Keratinocyte (primary cell): ENCODE measurements at regions not wholly inside any gene's neighbourhood (a gene's known extent, or its start where the extent isn't known, plus 50 kb on each side); places are given as distances from the start of the nearest gene placed in this dataset.

ENCODE experiments used
- DNase-seq: peaks from one replicate; pipeline ENCODE4 v3.0.0-alpha.2; 2011; ENCODE audit warnings: low read depth, missing footprints, low spot score
- FAIRE-seq: peaks from 2 replicates; lab custom pipeline; 2011; peaks lifted over from hg19 to GRCh38; lab: Jason Lieb, UNC
- H2AFZ ChIP-seq: 2 replicates; pipeline ENCODE4 v1.6.0; 2012; ENCODE audit warnings: low read length, control low read depth, inconsistent platforms; ENCODE audit not compliant: control insufficient read depth
- H3K27ac ChIP-seq: 2 replicates; pipeline ENCODE4 v1.5.1; 2011; ENCODE audit warnings: low read length; ENCODE audit not compliant: control insufficient read depth, insufficient read depth
- H3K27me3 ChIP-seq: 3 replicates; pipeline ENCODE4 v1.6.0; 2011; ENCODE audit warnings: low read length; ENCODE audit not compliant: control insufficient read depth, insufficient read depth; ENCODE audit errors: extremely low read depth
- H3K36me3 ChIP-seq, 2 experiments: 2 replicates in 1 of 2; 3 replicates in 1 of 2; pipeline ENCODE4 v1.5.1; 2011; ENCODE audit warnings: low read length in 2 of 2, mild to moderate bottlenecking in 1 of 2; ENCODE audit not compliant: control insufficient read depth in 2 of 2, insufficient read depth in 2 of 2; ENCODE audit errors: extremely low read depth in 1 of 2
- H3K4me1 ChIP-seq: 3 replicates; pipeline ENCODE4 v1.5.1; 2011; ENCODE audit warnings: low read length; ENCODE audit not compliant: control insufficient read depth, insufficient read depth; ENCODE audit errors: extremely low read depth
- H3K4me2 ChIP-seq: 3 replicates; pipeline ENCODE4 v1.6.0; 2011; ENCODE audit warnings: low read depth, low read length; ENCODE audit not compliant: control insufficient read depth, insufficient read depth; ENCODE audit errors: extremely low read depth
- H3K4me3 ChIP-seq, 3 experiments: fragments of 200-600 bp in 1 of 3; sonication (generic) in 1 of 3; 2 replicates in 2 of 3; 3 replicates in 1 of 3; pipeline ENCODE4 v1.5.1; 2011 to 2016; ENCODE audit warnings: low read length in 3 of 3, mild to moderate bottlenecking in 3 of 3, control low read depth in 2 of 3, inconsistent platforms in 1 of 3, low read depth in 1 of 3, mixed read lengths in 1 of 3, mixed run types in 1 of 3, moderate library complexity in 1 of 3; ENCODE audit not compliant: control insufficient read depth in 2 of 3, insufficient read depth in 2 of 3; ENCODE audit errors: extremely low read depth in 1 of 3
- H3K79me2 ChIP-seq: 2 replicates; pipeline ENCODE4 v1.6.0; 2012; ENCODE audit warnings: low read length; ENCODE audit not compliant: control insufficient read depth, insufficient read depth
- H3K9ac ChIP-seq: 3 replicates; pipeline ENCODE4 v1.6.0; 2011; ENCODE audit warnings: low read length; ENCODE audit not compliant: control insufficient read depth, insufficient read depth; ENCODE audit errors: extremely low read depth
- H3K9me1 ChIP-seq: 3 replicates; pipeline ENCODE4 v1.6.0; 2011; ENCODE audit warnings: low read length; ENCODE audit not compliant: control insufficient read depth, insufficient read depth; ENCODE audit errors: extremely low read depth
- H3K9me3 ChIP-seq: 2 replicates; pipeline ENCODE4 v1.5.1; 2012; ENCODE audit warnings: low read depth, low read length; ENCODE audit not compliant: control insufficient read depth
- H4K20me1 ChIP-seq: 3 replicates; pipeline ENCODE4 v1.6.0; 2011; ENCODE audit warnings: low read length; ENCODE audit not compliant: control insufficient read depth, insufficient read depth; ENCODE audit errors: extremely low read depth
- EZH2 ChIP-seq: IDR thresholded peaks from one replicate; pipeline ENCODE4 v1.6.1; 2012; ENCODE audit warnings: inconsistent platforms, mild to moderate bottlenecking, low read length, moderate library complexity
- dilution Hi-C: fragments of 300-500 bp; cut with MboI; formaldehyde crosslinking; loops from one replicate; pipeline ENCODE4 v1.7.0; 2020; ENCODE audit warnings: low sequenced_read_pairs; ENCODE audit not compliant: extremely low pct_ligation_motif_present
- TF ChIP-seq, protein P1 (sequence below), 3 experiments: IDR thresholded peaks in 1 of 3; conservative IDR thresholded peaks in 1 of 3; optimal IDR thresholded peaks in 1 of 3; 2 replicates in 2 of 3; 3 replicates in 1 of 3; pipeline versions ENCODE3 to v1.5.1; 2011; ENCODE audit warnings: low read length in 3 of 3, mild to moderate bottlenecking in 3 of 3, moderate library complexity in 2 of 3, control low read depth in 1 of 3, inconsistent platforms in 1 of 3; ENCODE audit not compliant: insufficient read depth in 2 of 3; ENCODE audit errors: extremely low read depth in 1 of 3

DNA sequence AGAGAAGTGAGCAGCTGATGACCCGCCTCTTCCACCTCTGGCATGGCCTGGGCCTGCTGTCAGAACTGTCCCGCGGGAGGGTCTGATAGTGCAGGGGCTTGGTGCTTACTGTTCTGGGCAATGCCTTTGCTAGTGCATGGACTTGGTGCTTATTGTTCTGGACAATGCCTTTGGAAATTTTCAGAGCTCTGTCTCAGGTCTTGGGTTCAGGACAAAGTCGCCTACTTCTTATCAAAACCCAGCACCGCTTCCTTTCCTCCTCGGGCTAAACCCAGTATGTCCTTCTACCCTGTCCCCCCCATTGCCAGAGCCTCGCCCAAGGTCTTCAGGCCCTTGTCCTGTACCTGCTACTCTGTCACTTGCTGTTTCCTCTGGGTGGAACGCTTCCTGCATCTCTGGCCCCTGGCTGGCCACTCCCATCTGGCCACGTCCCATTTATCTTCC is 149.6 kb downstream of the ACKR3 start:
- Histone ChIP-seq H3K9me1 (no peaks in the 10 kb centered on the region), H2AFZ (no peak overlapping the region), H3K9me3 (no peaks in the 10 kb centered on the region), H3K4me3 (no peak overlapping the region), H3K27me3 (no peaks in the 10 kb centered on the region), H3K4me2 (no peak overlapping the region), H3K27ac (no peak overlapping the region), H3K36me3 (no peaks in the 10 kb centered on the region), H3K9ac (no peak overlapping the region), H4K20me1 (no peaks in the 10 kb centered on the region), H3K4me1 (peaks cover 30% of the 10 kb centered on the region), H3K79me2 (no peaks in the 10 kb centered on the region)
- no peak for DNase-seq
- TF ChIP-seq, protein P1, sequence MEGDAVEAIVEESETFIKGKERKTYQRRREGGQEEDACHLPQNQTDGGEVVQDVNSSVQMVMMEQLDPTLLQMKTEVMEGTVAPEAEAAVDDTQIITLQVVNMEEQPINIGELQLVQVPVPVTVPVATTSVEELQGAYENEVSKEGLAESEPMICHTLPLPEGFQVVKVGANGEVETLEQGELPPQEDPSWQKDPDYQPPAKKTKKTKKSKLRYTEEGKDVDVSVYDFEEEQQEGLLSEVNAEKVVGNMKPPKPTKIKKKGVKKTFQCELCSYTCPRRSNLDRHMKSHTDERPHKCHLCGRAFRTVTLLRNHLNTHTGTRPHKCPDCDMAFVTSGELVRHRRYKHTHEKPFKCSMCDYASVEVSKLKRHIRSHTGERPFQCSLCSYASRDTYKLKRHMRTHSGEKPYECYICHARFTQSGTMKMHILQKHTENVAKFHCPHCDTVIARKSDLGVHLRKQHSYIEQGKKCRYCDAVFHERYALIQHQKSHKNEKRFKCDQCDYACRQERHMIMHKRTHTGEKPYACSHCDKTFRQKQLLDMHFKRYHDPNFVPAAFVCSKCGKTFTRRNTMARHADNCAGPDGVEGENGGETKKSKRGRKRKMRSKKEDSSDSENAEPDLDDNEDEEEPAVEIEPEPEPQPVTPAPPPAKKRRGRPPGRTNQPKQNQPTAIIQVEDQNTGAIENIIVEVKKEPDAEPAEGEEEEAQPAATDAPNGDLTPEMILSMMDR (optimal IDR thresholded peaks at IDR 0.05 in 1 of 3, IDR thresholded peaks at IDR 0.05 in 1 of 3, conservative IDR thresholded peaks at IDR 0.05 in 1 of 3; ENCODE audit: extremely low read depth in 1 of 3, insufficient read depth in 2 of 3, low read length in 3 of 3) = no peak
- no peak for TF ChIP-seq EZH2
- dilution Hi-C loops = no loop called here
- no peak for FAIRE-seq

- Histone ChIP-seq H3K27ac (peak overlapping the region; percentile 64), H3K9me1 (no peaks in the 10 kb centered on the region), H3K9ac (peak overlapping the region; percentile 45), H3K4me1 (peaks cover 26% of the 10 kb centered on the region), H3K4me2 (peak overlapping the region; percentile 89), H3K4me3 (peak overlapping the region in 1 of 3 experiments; percentile 29), H3K79me2 (no peaks in the 10 kb centered on the region), H4K20me1 (no peaks in the 10 kb centered on the region), H3K27me3 (no peaks in the 10 kb centered on the region), H2AFZ (peak overlapping the region; percentile 67), H3K36me3 (no peaks in the 10 kb centered on the region), H3K9me3 (no peaks in the 10 kb centered on the region)
- DNase-seq (peak; percentile 64), FAIRE-seq (peak; percentile 82)
- TF ChIP-seq EZH2 = no peak
- TF ChIP-seq, protein P1 (optimal IDR thresholded peaks at IDR 0.05 in 1 of 3, IDR thresholded peaks at IDR 0.05 in 1 of 3, conservative IDR thresholded peaks at IDR 0.05 in 1 of 3; ENCODE audit: extremely low read depth in 1 of 3, insufficient read depth in 2 of 3, low read length in 3 of 3) = no peak
- dilution Hi-C loops = no loop called here
Measured at GRCh38 chr2:236720974-236721540, 151.4 kb downstream of the ACKR3 start.
